GM18520 (cell line): ENCODE measurements at regions not wholly inside any gene's neighbourhood (a gene's known extent, or its start where the extent isn't known, plus 50 kb on each side); places are given as distances from the start of the nearest gene placed in this dataset.
"Not testable (repeated sequence)": the region's sequence is repeated elsewhere in the genome, so short reads cannot be mapped to it uniquely, and the experiment has no call there.

Experiments used
- ATAC-seq: cut with Tn5 transposase; IDR thresholded peaks from one replicate; pipeline ENCODE4 v1.9.1; 2021; ENCODE audit not compliant: unreplicated experiment

DNA sequence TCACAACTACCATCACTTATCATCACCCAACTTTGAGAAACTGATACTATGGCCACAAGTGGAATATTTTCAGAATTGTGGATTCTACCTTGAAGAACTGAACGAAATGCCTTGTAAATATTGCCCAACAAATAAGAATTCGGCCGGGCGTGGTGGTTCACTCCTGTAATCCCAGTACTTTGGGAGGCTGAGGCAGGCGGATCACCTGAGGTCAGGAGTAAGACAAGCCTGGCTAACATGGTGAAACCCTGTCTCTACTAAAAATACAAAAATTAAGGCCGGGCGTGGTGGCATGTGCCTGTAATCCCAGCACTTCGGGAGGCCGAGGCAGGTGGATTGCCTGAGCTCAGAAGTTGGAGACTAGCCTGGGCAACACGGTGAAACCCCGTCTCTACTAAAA lies 862.7 kb downstream of the ZPLD1 start:
- not testable (repeated sequence) for ATAC-seq

- no peak for ATAC-seq
Measured at GRCh38 chr3:103306104-103306503, 871.3 kb downstream of the ZPLD1 start.

DNA sequence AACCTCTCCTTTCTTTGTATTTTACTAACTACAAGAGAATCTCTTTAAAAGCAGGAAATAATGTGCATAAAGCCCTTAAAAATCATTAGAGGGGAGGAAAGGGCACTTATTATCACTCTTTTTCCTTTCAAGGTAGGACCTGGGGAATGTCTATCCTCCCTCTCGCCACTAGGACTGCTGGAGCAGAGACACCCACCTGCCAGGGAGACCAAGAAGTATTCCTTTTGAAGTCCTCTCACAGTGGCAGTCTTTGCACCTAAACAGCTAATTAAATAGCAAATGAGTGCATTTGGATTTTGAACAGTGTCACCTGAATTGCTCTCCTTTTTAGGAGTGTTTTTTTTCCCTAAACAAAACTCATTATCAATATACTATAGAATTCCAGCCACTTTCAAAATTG lies 874.1 kb downstream of the ZPLD1 start:
- ATAC-seq: no peak

GRCh38 chr3:103319912-103320311 lies 885.1 kb downstream of the ZPLD1 start:
- no peak for ATAC-seq

DNA sequence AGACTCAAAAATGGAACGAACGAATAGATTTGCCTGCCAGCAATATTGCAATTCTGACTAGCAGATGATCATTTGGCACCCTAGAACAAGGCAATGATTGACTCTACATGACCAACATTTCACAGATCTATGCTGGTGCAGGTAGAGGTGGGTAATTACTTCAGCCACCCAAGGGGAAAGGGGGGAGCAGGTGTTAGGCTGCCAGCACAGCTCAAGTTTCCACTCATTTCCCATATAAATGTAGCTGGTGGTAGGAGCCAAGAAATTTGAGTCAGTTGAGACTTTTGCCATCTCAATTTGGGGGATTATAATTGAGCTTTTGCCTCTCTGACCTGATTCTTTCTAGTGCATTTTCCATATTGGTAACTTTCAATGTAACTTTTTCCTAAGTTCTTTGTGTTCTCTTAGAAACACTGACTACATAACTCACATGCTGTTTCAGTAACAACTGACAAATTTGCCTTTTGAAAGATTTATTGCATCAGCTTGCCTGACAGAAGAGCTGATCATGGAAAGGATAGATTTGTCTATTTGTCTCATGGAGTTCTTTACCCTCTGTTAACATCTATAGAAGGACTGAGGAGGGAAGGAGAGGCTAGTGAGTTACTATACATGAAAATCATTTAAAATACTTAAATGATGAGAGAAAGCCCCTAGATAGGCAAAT lies 902.5 kb downstream of the ZPLD1 start:
- ATAC-seq: no peak

GRCh38 chr3:103341078-103341606 lies 906.3 kb downstream of the ZPLD1 start:
- ATAC-seq: no peak

- ATAC-seq: no peak
Measured at GRCh38 chr3:103342205-103342731, 907.5 kb downstream of the ZPLD1 start.

- no peak for ATAC-seq
Measured at GRCh38 chr3:103349760-103350159, 914.9 kb downstream of the ZPLD1 start.

DNA sequence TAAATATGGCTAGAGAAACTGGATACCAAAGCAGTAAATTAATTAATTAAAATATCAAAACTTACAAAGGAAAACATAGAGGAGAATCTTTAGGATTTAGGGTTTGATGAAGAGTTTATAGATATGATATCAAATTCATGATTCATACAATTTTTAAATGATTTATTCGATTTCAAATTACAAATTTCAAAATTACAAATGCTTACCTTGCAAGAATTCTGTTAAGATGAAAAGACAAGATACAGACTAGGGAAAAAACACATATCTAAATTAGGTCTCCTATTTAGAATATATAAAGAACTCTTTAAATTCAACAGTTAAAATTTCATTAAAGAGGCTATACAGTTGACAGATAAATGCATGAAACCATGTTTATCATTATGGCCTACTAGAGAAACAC lies 930.7 kb downstream of the ZPLD1 start:
- no peak for ATAC-seq

GRCh38 chr3:103367481-103367880 lies 932.7 kb downstream of the ZPLD1 start:
- ATAC-seq: no peak

GRCh38 chr3:103371411-103371810 lies 936.6 kb downstream of the ZPLD1 start:
- ATAC-seq: no peak

DNA sequence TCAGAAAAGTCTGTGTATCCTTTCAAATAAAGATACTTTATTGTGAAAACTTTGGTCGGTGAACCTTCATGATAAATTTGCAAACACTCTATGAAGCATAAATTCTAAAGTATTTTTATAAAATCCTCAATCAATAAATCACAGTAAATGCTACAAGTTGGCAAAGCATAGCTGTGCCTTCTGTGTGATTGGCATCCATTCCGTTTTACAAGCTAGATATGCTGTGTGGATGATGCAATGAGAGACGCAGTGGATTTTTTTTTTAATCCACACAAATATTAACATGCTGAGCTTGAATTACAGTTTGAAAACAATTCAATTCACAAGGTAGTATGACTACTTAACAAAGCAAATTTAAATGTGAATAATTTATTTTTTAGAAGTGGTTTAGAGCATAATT lies 937.2 kb downstream of the ZPLD1 start:
- ATAC-seq: no peak

DNA sequence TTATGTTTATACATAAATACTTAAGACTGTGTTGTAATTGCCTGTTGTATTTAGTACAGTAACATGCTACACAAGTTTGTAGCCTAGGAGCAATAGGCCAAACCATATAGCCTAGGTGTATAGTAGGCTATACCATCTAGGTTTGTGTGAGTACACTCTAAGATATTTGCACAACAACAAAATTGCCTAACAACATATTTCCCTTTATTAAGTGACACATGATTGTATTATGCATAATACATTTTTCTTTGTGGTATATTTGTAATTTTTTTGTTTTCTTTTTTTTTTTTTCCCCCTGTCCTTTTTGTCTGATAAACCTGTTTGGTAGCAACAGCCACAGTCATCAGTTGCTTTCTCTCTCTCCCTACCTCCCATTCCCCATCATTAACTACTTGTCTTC lies 945.6 kb downstream of the ZPLD1 start:
- ATAC-seq: no peak

DNA sequence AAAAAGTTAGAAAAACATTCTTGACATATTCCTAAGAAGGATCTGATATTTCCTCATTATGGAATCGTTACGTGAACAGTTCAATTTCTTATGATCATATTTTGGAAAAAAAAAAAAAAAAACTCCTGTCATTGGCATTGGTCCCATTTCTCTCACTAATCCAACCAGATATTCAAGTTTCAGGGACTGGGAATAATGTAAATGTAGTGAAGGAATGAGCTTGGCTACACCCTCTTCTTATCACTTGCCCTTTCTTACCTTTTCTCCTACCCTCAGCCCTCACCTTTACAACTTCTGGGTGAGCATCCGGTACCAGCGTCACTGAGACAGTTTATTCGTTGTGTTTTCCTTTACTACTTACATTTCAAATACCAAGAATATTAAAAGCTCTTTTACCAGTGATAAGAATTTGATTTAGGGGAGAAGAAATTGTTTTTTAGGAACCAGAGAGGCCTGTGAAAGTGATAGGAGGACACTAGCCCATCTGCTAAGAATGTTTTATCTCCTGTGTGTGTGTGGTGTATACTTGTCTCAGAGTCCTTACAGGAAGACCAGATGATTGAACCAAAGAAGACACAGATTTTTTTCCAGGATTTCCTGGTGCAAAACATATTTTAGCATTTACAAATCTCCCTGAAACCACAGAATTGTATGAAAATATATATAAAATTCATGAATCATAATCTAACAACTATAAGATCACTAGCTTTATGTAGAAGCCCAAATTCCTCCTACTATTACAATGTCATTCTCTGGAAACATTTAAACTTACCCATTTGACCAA lies 946.7 kb downstream of the ZPLD1 start:
- ATAC-seq: no peak

DNA sequence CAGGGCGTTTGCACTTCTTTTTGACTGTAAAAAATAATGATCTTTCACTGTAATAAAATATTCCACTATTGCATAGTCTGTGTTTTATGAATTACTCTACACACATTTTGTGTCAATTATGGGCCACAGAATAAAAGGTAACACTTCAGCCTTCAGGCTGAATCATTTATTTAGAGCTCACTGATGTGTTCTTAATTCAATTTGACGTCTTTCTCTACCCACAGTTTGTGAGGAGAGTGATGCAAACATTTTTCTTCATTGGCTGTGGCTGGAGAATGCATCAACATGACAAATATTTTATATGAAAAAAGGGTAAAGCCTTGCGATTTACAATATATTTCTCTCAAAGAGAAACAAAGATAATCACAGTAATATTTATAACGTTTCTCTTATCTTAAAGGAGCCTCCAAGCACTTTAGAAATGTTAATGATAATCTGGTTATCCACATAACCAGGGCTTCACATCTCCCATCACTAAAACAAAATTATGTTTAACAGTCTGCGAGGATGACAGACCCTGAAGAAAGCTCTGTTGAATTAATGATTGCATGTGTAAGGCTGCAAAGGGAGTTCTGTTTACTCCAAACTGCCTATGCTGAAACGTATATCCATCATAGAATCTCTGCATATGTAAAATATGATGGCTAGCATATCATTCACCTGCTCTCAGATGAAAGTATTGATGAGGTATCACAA lies 951.3 kb downstream of the ZPLD1 start:
- no peak for ATAC-seq

- ATAC-seq: no peak
Measured at GRCh38 chr3:103388214-103388613, 953.4 kb downstream of the ZPLD1 start.

GRCh38 chr3:103389356-103389755 lies 954.5 kb downstream of the ZPLD1 start:
- ATAC-seq: no peak

GRCh38 chr3:103393395-103394186 lies 958.8 kb downstream of the ZPLD1 start:
- no peak for ATAC-seq

GRCh38 chr3:103403191-103403590 lies 968.4 kb downstream of the ZPLD1 start:
- ATAC-seq: no peak

- ATAC-seq: no peak
Measured at GRCh38 chr3:103406320-103406850, 971.6 kb downstream of the ZPLD1 start.
